Muscle of back (tissue), 3 donors: ENCODE measurements at regions not wholly inside any gene's neighbourhood (a gene's known extent, or its start where the extent isn't known, plus 50 kb on each side); places are given as distances from the start of the nearest gene placed in this dataset.
"Not testable (repeated sequence)": the region's sequence is repeated elsewhere in the genome, so short reads cannot be mapped to it uniquely, and the experiment has no call there.

ENCODE experiments used
- DNase-seq, 3 donors: peaks; one replicate each; pipeline versions ENCODE4 v3.0.0 to v3.0.0-alpha.2; 2013

- no peak for DNase-seq
These were observed 58.5 kb downstream of the IGLL5 start for GRCh38 chr22:22946131-22946530.

- DNase-seq, result peak in 1 of 3 donors; percentile 42
These were observed 61.3 kb downstream of the IGLL5 start for GRCh38 chr22:22948651-22949571.

- DNase-seq, result no peak
These were observed 62.3 kb downstream of the IGLL5 start for GRCh38 chr22:22949953-22950352.

DNA sequence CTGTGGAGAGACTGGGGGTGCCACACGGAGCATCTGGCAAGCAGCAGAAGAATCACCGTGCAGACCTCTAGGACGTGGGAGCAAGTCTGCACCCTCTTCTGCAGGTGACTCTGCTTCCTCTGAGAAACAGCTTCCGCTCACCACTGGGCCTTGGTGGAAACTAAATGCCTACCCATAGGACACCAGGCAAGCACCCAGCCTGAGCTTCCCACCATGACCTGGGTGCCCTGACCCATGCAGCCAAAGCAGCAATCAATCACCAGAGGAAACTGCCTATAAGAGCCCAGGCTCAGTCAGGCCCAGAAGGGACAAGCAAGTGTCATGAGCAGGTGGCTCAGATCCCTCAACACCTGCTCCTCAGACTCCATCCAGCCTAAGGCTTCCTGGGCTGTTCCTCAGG, 63.4 kb downstream of the IGLL5 start:
- DNase-seq, result no peak

DNA sequence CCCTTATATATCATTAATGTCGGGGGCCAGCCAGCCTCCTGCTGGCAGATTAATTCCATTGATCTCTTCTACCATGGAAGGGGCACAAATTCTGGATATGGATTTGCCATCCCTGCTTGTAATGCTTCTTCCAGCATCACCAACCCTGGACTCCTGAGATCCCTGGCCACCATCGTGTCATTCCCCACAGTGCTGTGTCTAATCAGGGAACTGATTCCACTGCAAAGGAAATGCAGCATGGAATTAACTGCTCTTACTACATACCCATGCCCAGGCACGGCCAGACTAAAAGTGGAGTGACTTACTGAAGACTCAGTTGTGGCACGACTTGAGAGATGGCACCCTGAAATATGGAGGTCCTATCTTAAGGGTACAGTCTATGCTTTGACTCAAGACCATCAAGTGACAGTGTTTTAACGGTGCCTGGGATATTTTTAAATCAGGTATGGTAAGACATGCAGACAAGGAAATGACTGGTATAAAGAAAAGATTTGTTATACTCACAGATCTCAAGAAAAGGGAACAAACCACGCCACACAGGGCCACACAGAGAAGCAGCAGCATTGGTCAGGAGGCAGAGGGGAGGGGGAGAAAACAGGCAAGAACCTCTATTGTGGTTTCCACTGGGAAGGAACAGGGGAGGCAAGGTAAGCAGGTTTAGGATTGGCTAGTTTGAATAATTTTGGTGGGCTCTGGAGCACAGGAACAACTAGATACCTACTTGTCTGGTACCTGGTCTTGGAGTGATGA, 65.1 kb downstream of the IGLL5 start:
- no peak for DNase-seq

GRCh38 chr22:22953791-22954190, 66.2 kb downstream of the IGLL5 start:
- DNase-seq, result no peak

GRCh38 chr22:22954656-22955055, 67.0 kb downstream of the IGLL5 start:
- no peak for DNase-seq

DNA sequence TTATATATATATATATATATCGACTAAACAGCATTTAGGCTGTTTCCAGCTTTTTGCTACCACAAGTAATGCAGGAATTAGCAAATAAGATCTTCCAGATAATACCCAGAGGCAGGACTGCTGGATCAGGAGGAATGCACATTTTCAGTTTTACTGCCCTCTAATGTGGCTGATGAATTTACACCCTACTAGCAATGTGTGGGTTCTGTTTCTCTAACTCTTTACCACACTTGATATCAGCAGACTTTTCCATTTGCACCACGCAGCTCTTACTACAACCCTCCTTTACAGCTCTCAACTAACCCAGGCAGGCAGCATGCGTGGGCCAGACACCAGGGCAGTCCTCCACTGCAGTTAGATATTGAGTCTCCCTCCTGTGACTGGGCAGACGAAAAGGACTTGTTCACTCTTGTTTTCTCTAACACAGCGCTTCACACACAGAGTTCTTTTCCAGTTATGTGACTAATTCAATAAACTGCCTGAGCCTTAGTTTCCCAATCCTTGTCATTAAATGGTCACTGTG, 67.7 kb downstream of the IGLL5 start:
- no peak for DNase-seq

- peak; percentile 51 to 80 (median 75) for DNase-seq
These were observed 68.4 kb downstream of the IGLL5 start for GRCh38 chr22:22955866-22956535.

- no peak for DNase-seq
These were observed 69.5 kb downstream of the IGLL5 start for GRCh38 chr22:22957090-22957489.

DNA sequence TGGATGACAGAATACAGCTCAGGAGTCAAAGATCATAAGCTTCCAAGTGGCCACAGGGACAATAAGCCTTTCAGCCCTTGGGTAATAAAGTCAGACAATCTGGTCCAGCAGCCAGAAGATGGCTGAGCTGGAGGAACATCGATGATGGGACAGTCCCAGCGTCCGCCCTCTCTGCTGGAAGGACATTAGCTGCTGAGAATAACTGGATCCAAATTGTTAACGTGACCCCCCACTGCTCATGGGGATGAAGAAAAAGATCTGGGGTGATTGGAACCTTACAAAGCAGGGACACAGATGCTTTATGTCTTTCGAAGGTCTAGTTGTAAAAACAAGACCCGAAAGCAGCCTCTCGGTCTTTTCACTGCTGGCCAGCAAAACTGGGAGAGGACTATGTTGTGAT, 71.0 kb downstream of the IGLL5 start:
- no peak for DNase-seq

DNA sequence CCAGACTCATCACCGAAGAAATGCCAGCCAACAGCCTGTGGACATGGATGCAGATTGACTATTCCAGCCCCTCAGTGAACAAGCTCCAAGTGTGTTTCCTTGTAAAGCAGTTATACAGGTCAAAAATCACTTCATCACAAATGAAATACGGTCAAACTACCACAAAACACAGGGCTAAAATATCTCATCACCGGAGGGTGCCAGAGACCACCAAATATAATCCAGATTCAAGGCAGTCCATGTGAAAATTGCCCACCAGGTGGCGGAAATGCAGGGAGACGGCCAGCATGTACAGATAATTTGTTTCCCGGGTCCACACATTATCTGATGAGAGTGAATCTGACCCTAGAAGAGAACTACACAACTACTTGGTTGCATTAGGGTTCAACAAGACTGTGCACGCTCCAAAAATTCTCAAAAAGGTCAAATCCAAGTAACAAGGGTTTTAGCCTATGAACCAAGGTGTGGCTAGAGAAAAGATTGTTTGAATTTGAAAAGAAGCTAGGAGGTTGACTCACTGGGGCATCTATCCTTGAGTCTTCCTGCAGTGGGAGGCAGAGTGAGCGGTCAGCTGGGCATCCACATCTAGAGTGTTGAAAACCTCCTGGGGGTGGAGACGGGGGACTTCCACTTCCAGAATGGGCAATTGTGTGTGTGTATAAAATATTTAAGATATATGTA, 71.7 kb downstream of the IGLL5 start:
- DNase-seq, result peak; percentile 64 to 88 (median 87)

DNA sequence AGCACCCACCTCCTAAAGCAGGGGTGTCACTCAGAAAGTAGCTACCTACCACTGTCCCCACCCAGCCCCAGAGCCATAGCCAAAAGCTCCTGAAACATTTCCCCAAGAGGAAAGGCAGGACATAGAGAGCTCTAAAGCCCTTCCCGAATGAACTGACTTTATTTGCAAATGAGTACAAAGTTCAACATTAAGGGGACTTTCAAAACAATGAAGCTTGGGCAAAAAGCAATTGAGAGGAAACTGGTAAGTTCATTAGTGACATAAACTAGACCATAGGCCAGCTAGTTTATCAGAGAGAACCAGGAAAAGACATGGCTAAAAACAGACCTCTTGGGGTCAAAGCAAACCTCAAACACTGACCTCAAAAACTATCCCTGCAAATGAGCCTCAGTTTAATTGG, 72.7 kb downstream of the IGLL5 start:
- no peak for DNase-seq

DNA sequence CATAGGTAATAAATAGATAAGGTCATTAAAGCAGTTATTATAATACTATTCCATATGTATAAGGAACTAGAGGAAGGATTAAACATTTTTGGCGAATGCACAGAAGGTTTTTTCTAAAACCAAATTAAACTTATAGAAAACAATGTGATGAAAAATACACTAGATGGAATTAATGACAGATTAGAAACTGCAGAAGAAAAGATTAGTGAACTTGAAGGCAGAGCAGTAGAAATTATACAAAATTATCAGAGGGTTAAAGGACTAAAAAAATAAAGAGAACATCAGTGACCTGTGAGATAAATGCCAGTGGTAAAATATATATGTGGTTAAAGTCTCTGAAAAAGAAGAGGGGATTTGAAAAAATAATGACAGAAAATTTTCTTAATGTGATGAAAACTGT, 74.0 kb downstream of the IGLL5 start:
- DNase-seq, result no peak

GRCh38 chr22:22968366-22968765, 80.8 kb downstream of the IGLL5 start:
- DNase-seq, result no peak

- not testable (repeated sequence) for DNase-seq
These were observed 85.0 kb downstream of the IGLL5 start for GRCh38 chr22:22972605-22973004.

DNA sequence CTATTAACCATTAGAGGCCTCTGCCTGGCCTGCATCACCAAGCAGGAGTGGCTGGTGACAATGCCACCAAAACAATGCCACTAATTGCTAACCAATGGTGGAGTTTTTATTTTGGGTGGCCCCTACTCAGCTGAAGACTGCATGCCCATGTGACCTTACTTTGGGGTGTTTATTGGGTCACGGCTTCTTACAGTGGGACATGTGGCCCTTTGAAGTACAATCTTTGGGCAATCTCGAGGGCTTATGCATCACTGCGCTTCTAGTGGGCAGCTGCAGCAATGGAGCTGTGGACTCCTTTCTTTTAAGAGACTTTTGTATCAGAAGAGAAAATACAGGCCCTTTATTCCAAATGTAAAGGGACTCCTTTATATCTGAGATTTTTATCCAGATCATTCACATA, 85.7 kb downstream of the IGLL5 start:
- DNase-seq, result no peak

- no peak for DNase-seq
These were observed 86.5 kb downstream of the IGLL5 start for GRCh38 chr22:22974156-22974555.

DNA sequence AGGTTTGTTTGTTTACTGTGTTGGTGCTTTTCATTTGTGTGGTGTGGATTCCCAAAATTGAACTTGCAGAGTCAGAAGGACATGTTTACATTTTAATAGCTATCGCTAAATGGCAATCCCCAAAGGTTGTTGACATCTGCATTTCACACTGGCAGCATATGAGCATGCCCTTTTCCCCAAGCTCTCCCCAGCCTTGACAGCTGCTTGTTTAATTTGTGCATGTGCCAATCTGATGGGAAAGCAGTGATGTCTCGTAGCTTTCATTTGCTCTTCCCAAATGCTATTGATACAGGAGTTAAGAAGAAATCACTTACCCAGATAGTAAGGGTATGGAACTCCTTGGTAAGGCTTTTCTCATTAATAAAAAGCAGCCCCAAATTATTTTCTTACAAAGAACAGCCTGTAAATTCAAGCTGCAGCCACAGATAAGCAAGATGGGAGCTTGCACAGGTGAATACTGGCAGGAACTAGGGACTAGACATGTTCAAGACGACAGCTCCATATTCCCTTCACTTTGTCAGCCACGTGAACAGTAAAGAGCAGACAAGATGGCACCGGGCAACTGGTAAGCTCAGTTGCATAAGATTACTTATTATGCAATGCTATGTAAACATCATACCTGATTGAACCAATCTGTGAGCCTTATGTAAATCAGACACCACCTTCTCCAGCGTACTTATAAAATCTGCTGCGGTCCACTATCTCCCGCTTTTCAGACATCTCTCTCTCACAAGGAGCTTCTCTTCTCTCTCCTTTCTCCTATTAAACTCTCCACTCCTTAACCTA, 87.4 kb downstream of the IGLL5 start:
- DNase-seq, result no peak

DNA sequence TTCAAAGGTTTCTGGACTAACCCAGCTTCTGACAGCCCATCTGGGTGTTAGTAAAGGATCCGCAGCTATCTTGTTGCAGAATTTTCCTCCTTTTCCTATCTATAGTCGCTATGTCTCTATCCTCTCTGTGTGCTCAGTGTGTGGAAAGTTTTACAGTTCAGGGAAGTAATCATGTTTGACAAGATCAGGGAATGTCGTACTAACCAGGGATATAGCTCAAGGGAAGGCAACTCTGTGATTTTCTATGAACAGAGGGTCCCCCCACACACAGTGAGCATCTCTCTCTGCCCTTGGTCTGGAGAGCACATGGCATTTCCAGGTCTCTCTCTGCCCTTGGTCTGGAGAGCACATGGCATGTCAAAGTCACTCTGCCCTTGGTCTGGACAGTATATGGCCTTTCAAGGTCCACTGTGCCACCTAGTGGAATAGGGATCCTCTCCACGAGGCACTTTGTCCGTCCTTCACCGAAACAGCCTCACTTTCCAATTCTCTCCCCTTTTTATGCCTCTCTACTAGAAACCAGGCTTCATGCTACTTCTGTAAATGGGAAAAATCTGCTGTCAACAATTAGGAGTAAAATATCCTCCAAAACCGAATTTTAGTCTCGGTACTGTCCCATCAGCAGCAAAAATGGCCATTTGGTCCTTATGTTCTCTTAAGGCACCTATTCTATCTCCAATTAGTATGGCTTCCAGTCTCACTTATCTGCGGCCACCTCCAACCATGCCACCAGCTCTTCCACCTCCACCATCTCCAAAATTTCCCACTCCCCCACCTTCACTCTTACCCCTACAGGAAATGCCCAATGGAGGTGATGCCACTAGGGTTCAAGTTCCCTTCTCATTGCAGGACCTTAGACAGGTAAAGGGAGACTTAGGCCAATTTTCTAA, 88.7 kb downstream of the IGLL5 start:
- DNase-seq, result no peak
